Neural cell (in vitro differentiated cells): ENCODE measurements at regions not wholly inside any gene's neighbourhood (a gene's known extent, or its start where the extent isn't known, plus 50 kb on each side); places are given as distances from the start of the nearest gene placed in this dataset.

ENCODE experiments used
- H2AFZ ChIP-seq: fragments of 200-600, 300-800 bp; sonication (generic), shearing (Covaris generic); 2 replicates; pipeline ENCODE4 v1.6.0; 2014; ENCODE audit warnings: low read depth, mild to moderate bottlenecking, antibody characterized with exemption, low read length, moderate library complexity
- H3F3A ChIP-seq: fragments of 200-600 bp; shearing (Covaris generic); 2 replicates; pipeline ENCODE4 v1.6.1; 2016; ENCODE audit warnings: mild to moderate bottlenecking, moderate library complexity, mixed read lengths, antibody characterized with exemption, low read length; ENCODE audit not compliant: insufficient read depth, poor library complexity, severe bottlenecking
- H3K27ac ChIP-seq: fragments of 200-600, 300-800 bp; sonication (generic), shearing (Covaris generic); 2 replicates; pipeline ENCODE4 v1.5.1; 2014; ENCODE audit warnings: mild to moderate bottlenecking, low read length, moderate library complexity
- H3K27me3 ChIP-seq: fragments of 300-800, 200-600 bp; sonication (generic), shearing (Covaris generic); 2 replicates; pipeline ENCODE4 v1.6.0; 2014; ENCODE audit warnings: mild to moderate bottlenecking, low read depth, low read length, moderate library complexity; ENCODE audit not compliant: insufficient read depth
- H3K36me3 ChIP-seq: fragments of 300-800, 200-600 bp; sonication (generic), shearing (Covaris generic); 2 replicates; pipeline ENCODE4 v1.5.1; 2014; ENCODE audit warnings: mild to moderate bottlenecking, antibody characterized with exemption, low read length, moderate library complexity; ENCODE audit not compliant: insufficient read depth
- H3K4me2 ChIP-seq: fragments of 300-800, 200-600 bp; sonication (generic), shearing (Covaris generic); 2 replicates; pipeline ENCODE4 v1.6.0; 2014; ENCODE audit warnings: mild to moderate bottlenecking, low read length
- H3K4me3 ChIP-seq: fragments of 300-800, 200-600 bp; sonication (generic), shearing (Covaris generic); 2 replicates; pipeline ENCODE4 v1.5.1; 2014; ENCODE audit warnings: mild to moderate bottlenecking, low read length, moderate library complexity
- H3K79me2 ChIP-seq: fragments of 200-600 bp; shearing (Covaris generic); replicated peaks from 2 replicates; pipeline ENCODE4 v1.6.0; 2014; ENCODE audit warnings: mild to moderate bottlenecking, low read length, moderate library complexity; ENCODE audit not compliant: insufficient read depth
- H3K9ac ChIP-seq: fragments of 300-800, 200-600 bp; sonication (generic), shearing (Covaris generic); 2 replicates; pipeline ENCODE4 v1.6.1; 2016; ENCODE audit warnings: mild to moderate bottlenecking, low read length, mixed read lengths
- H3K9me2 ChIP-seq: fragments of 200-600 bp; shearing (Covaris generic); 2 replicates; pipeline ENCODE4 v1.6.1; 2016; ENCODE audit warnings: mild to moderate bottlenecking, low read length, mixed read lengths; ENCODE audit not compliant: insufficient read depth
- H3K9me3 ChIP-seq: fragments of 200-600, 300-800 bp; sonication (generic), shearing (Covaris generic); 2 replicates; pipeline ENCODE4 v1.6.1; 2016; ENCODE audit warnings: mild to moderate bottlenecking, mixed run types, low read length, moderate library complexity, mixed read lengths
- H4K20me1 ChIP-seq: fragments of 200-600 bp; shearing (Covaris generic); 2 replicates; pipeline ENCODE4 v1.6.1; 2016; ENCODE audit warnings: mild to moderate bottlenecking, mixed run types; ENCODE audit not compliant: insufficient read depth
- EP300 ChIP-seq: fragments of 450-650 bp; conservative IDR thresholded peaks from 2 replicates; pipeline ENCODE4 v1.6.1; 2014; ENCODE audit warnings: antibody characterized with exemption, mild to moderate bottlenecking, moderate library complexity; ENCODE audit not compliant: poor library complexity, severe bottlenecking
- EZH2 ChIP-seq: fragments of 200-600, 300-800 bp; shearing (Covaris generic), sonication (generic); IDR thresholded peaks from 2 replicates; pipeline ENCODE4 v1.6.1; 2014; ENCODE audit warnings: antibody characterized with exemption, low read length, borderline replicate concordance, mild to moderate bottlenecking; ENCODE audit not compliant: insufficient read depth, poor library complexity, severe bottlenecking
- MXI1 ChIP-seq: fragments of 450-650 bp; conservative IDR thresholded peaks from 2 replicates; pipeline ENCODE4 v1.6.1; 2014; ENCODE audit warnings: antibody characterized with exemption, mild to moderate bottlenecking; ENCODE audit not compliant: poor library complexity, severe bottlenecking
- POLR2AphosphoS5 ChIP-seq: IDR thresholded peaks from 2 replicates; pipeline ENCODE4 v1.6.1; 2012
- RAD21 ChIP-seq: fragments of 450-650 bp; conservative IDR thresholded peaks from 2 replicates; pipeline ENCODE4 v1.6.1; 2014; ENCODE audit warnings: antibody characterized with exemption, mild to moderate bottlenecking, moderate library complexity
- SMC3 ChIP-seq: fragments of 450-650 bp; conservative IDR thresholded peaks from 2 replicates; pipeline ENCODE4 v1.6.1; 2014; ENCODE audit warnings: antibody characterized with exemption, mild to moderate bottlenecking, moderate library complexity; ENCODE audit not compliant: poor library complexity
- TAF1 ChIP-seq: IDR thresholded peaks from 2 replicates; pipeline ENCODE4 v1.6.1; 2012; ENCODE audit warnings: low read depth
- TF ChIP-seq, protein P1 (sequence below): IDR thresholded peaks from 2 replicates; pipeline ENCODE4 v1.6.1; 2012; ENCODE audit warnings: borderline replicate concordance
- TF ChIP-seq, protein P2 (sequence below): fragments of 450-650 bp; IDR thresholded peaks from 2 replicates; pipeline ENCODE4 v1.5.1; 2014; ENCODE audit warnings: antibody characterized with exemption, mild to moderate bottlenecking, moderate library complexity; ENCODE audit not compliant: poor library complexity, severe bottlenecking

DNA sequence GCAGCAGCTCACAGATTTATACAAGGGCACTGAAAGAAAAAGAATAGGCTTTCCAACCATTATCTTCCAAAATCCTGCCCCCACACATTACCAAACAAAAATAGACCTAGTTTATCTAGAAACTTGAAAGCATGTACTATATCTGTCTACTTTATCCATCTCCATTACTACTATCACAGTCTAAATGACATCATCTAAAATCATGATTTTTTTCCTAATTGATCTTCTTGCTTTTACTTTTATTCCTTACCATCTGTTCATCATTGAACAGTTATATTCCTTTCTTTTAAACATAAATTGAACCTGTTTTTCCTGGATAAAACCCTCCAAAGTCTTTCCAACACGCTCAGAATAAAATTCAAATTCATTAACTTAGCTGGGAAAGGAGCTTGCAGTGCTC, 414.7 kb downstream of the KCTD12 start:
- Histone ChIP-seq H3F3A (no peaks in the 10 kb centered on the region), H3K27me3 (no peaks in the 10 kb centered on the region), H3K27ac (no peak overlapping the region), H3K9ac (no peak overlapping the region), H3K9me2 (no peaks in the 10 kb centered on the region), H3K9me3 (no peaks in the 10 kb centered on the region), H2AFZ (no peak overlapping the region), H3K4me2 (no peak overlapping the region), H3K79me2 (no peaks in the 10 kb centered on the region), H3K4me3 (no peak overlapping the region), H3K36me3 (no peaks in the 10 kb centered on the region), H4K20me1 (no peaks in the 10 kb centered on the region)
- TF ChIP-seq EP300 (no peak), EZH2 (no peak), SMC3 (no peak), RAD21 (no peak), TAF1 (no peak), MXI1 (no peak), POLR2AphosphoS5 (no peak)
- TF ChIP-seq, protein P1, sequence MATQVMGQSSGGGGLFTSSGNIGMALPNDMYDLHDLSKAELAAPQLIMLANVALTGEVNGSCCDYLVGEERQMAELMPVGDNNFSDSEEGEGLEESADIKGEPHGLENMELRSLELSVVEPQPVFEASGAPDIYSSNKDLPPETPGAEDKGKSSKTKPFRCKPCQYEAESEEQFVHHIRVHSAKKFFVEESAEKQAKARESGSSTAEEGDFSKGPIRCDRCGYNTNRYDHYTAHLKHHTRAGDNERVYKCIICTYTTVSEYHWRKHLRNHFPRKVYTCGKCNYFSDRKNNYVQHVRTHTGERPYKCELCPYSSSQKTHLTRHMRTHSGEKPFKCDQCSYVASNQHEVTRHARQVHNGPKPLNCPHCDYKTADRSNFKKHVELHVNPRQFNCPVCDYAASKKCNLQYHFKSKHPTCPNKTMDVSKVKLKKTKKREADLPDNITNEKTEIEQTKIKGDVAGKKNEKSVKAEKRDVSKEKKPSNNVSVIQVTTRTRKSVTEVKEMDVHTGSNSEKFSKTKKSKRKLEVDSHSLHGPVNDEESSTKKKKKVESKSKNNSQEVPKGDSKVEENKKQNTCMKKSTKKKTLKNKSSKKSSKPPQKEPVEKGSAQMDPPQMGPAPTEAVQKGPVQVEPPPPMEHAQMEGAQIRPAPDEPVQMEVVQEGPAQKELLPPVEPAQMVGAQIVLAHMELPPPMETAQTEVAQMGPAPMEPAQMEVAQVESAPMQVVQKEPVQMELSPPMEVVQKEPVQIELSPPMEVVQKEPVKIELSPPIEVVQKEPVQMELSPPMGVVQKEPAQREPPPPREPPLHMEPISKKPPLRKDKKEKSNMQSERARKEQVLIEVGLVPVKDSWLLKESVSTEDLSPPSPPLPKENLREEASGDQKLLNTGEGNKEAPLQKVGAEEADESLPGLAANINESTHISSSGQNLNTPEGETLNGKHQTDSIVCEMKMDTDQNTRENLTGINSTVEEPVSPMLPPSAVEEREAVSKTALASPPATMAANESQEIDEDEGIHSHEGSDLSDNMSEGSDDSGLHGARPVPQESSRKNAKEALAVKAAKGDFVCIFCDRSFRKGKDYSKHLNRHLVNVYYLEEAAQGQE, result no peak
- TF ChIP-seq, protein P2, sequence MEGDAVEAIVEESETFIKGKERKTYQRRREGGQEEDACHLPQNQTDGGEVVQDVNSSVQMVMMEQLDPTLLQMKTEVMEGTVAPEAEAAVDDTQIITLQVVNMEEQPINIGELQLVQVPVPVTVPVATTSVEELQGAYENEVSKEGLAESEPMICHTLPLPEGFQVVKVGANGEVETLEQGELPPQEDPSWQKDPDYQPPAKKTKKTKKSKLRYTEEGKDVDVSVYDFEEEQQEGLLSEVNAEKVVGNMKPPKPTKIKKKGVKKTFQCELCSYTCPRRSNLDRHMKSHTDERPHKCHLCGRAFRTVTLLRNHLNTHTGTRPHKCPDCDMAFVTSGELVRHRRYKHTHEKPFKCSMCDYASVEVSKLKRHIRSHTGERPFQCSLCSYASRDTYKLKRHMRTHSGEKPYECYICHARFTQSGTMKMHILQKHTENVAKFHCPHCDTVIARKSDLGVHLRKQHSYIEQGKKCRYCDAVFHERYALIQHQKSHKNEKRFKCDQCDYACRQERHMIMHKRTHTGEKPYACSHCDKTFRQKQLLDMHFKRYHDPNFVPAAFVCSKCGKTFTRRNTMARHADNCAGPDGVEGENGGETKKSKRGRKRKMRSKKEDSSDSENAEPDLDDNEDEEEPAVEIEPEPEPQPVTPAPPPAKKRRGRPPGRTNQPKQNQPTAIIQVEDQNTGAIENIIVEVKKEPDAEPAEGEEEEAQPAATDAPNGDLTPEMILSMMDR, result no peak

DNA sequence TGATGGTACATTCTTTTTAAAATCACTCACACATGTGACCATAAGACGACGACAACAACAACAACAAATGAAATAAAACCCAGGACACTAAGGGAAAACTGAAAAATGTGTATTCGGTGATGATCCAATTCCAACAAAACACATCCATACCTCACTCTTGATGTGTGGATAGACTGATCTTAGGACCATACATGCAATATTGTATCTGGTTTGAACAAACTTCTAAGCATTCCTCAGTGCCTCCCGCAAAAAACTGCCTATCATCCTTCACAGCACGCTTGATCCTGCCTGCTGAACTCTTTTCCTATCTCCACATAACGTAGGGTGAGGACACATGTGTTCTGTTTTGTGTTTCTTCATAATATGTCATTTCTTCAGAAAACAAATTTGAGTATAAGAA, 415.2 kb downstream of the KCTD12 start:
- Histone ChIP-seq H4K20me1 (no peaks in the 10 kb centered on the region), H3K4me3 (no peak overlapping the region), H3F3A (no peaks in the 10 kb centered on the region), H3K27ac (no peak overlapping the region), H3K27me3 (no peaks in the 10 kb centered on the region), H2AFZ (no peak overlapping the region), H3K79me2 (no peaks in the 10 kb centered on the region), H3K9ac (no peak overlapping the region), H3K9me3 (no peaks in the 10 kb centered on the region), H3K9me2 (no peaks in the 10 kb centered on the region), H3K36me3 (no peaks in the 10 kb centered on the region), H3K4me2 (no peak overlapping the region)
- TF ChIP-seq, protein P2, result no peak
- TF ChIP-seq, protein P1, result no peak
- TF ChIP-seq EP300, result no peak
- TF ChIP-seq MXI1, result no peak
- TF ChIP-seq SMC3, result no peak
- no peak for TF ChIP-seq EZH2
- TF ChIP-seq POLR2AphosphoS5, result no peak
- no peak for TF ChIP-seq RAD21
- no peak for TF ChIP-seq TAF1
